ENCODE measurements at regions not wholly inside any gene's neighbourhood (a gene's known extent, or its start where the extent isn't known, plus 50 kb on each side); places are given as distances from the start of the nearest gene placed in this dataset.
A peak's percentile ranks its signal among the peaks of the same experiment; 100 is the strongest.
"Not testable (repeated sequence)": the region's sequence is repeated elsewhere in the genome, so short reads cannot be mapped to it uniquely, and the experiment has no call there.

GRCh38 chr7:63748571-63749302, 249.9 kb upstream of the ZNF722 start:
- DNase-seq: not testable (repeated sequence)

DNA sequence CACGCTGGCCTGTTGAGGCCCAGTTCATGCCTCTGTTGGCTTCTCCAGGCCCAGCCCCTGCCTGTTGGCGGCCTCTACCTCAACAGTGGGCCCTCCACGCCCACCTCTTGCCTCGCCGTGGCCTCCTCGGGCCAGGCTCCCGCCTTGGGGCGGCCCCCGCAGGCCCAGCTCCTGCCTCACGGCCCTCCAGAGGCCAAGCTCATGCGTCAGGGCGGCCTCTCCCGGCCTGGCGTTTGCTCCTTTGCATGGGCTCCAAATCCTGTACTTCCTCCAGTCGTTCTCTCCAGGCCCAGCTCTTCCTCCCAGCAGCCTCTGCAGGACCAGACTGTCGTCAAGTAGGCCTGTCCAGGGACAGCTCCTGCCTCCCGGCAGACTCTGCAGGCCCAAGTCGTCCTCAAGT, 246.2 kb upstream of the ZNF722 start:
- DNase-seq: not testable (repeated sequence)

- not testable (repeated sequence) for DNase-seq
Observed at GRCh38 chr7:63753160-63753559, 245.5 kb upstream of the ZNF722 start.

DNA sequence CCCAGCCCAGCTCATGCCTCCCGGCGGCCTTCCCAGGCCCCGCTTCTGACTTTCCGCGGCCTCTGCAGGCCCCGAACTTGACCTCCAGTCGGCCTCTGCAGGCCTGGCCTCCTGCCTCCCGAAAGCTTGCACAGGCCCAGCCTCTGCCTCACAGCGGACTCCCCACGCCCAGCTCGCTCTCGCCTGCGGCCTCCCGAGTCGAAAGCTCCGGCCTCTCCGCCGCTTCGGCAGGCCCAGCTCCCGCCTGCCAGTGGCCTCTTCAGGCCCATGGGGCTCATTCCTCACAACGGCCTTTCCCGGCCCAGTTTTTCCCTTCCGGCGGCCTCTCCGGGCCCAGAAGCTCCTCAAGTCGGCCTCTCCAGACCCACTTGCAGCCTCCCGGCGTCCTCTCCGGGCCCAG, 238.4 kb upstream of the ZNF722 start:
- DNase-seq: not testable (repeated sequence)

DNA sequence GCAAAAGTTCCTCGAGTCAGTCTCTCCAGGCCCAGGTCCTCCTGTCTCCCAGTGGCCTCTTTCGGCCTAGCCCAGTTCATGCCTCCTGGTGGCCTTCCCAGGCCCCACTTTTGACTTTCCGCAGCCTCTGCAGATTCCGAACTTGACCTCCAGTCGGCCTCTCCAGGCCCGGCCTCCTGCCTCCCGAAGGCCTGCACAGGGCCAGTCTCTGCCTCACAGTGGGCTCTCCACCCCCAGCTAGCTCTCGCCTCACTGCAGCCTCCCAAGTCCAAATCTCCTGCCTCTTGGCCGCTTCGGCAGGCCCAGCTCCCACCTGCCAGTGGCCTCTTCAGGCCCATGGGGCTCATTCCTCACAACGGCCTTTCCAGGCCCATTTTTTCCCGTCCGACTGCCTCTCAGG, 233.1 kb upstream of the ZNF722 start:
- DNase-seq: not testable (repeated sequence)

- DNase-seq: not testable (repeated sequence)
Observed at GRCh38 chr7:63766197-63766596, 232.5 kb upstream of the ZNF722 start.

DNA sequence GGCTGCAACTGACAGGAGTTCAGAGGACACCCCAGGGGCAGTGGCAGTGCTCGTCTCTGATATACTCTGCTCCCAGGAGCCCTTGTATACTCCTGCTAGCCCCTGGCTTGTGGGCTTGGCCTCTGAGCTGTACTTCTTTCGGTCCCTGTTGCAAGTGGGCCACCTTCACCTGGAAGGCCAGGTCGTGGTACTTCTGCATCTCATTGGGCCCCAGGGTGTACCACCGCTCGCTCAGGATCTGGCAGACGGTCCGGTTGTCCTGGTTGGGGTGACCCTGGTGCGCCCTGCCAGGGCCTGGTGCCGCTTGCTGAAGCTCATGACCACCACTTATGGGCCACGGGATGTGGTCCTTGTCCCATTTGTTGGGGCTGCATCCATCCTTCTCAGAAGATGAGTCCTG, 228.5 kb upstream of the ZNF722 start:
- DNase-seq: not testable (repeated sequence)

- DNase-seq: not testable (repeated sequence)
Observed at GRCh38 chr7:63771389-63772085, 227.1 kb upstream of the ZNF722 start.

- DNase-seq: peak; percentile 1
Observed at GRCh38 chr7:63789378-63790176, 209.1 kb upstream of the ZNF722 start.

DNA sequence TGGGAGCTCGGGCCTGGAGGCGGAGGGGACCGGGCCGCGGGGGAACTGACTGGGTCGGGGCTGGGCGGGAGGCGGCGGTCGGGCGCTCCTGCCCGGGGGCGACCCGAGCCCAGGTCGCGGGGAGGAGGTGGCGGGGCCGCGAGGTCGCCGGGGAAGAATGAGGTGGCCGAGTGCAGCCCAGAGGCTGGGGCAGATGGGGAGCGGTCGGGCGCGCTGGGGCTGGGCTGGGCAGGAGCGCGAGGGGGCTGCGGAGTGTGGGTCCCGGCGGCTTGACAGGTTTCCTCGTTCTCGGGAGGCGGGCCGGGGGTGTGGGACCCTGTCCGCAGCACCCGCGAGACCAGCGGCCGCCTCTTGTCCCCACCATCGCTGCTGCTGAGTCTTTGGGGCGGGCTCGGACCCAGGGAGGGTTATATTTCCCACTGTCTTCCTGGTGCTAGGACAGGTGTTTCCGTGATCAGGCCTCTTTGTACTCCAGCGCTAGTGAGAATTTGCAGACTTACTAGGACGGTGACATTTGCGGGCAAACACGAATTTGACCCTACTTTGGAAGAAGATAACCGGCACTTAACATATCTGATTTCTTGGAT, 208.4 kb upstream of the ZNF722 start:
- DNase-seq: not testable (repeated sequence)

Data from CD4-positive, alpha-beta T cell treated with Interleukin-6 for 4 hours (primary cell).